ENCODE measurements at regions not wholly inside any gene's neighbourhood (a gene's known extent, or its start where the extent isn't known, plus 50 kb on each side); places are given as distances from the start of the nearest gene placed in this dataset.

- H3K4me2 ChIP-seq (ENCODE audit: insufficient read depth, low read length) = no peak overlapping the region
- no peak for DNase-seq (ENCODE audit: insufficient read length, low spot score, missing footprints)
- H3K79me2 ChIP-seq (ENCODE audit: insufficient read depth, low read length) = no peaks in the 10 kb centered on the region
- H3K4me3 ChIP-seq (ENCODE audit: insufficient read depth, low read length) = no peak overlapping the region
- H3K27me3 ChIP-seq (ENCODE audit: insufficient read depth, low read length) = no peaks in the 10 kb centered on the region
- peaks cover 8% of the 10 kb centered on the region for H3K4me1 ChIP-seq (ENCODE audit: insufficient read depth, low read length)
- H4K20me1 ChIP-seq (ENCODE audit: insufficient read depth, low read length) = no peaks in the 10 kb centered on the region
- no peak overlapping the region for H2AFZ ChIP-seq (ENCODE audit: low read length)
- no peak overlapping the region for H3K27ac ChIP-seq (ENCODE audit: low read depth, low read length)
- H3K36me3 ChIP-seq (ENCODE audit: insufficient read depth, low read length) = no peaks in the 10 kb centered on the region
- H3K9me3 ChIP-seq (ENCODE audit: low read depth, low read length) = no peaks in the 10 kb centered on the region
- TF ChIP-seq, protein P1, sequence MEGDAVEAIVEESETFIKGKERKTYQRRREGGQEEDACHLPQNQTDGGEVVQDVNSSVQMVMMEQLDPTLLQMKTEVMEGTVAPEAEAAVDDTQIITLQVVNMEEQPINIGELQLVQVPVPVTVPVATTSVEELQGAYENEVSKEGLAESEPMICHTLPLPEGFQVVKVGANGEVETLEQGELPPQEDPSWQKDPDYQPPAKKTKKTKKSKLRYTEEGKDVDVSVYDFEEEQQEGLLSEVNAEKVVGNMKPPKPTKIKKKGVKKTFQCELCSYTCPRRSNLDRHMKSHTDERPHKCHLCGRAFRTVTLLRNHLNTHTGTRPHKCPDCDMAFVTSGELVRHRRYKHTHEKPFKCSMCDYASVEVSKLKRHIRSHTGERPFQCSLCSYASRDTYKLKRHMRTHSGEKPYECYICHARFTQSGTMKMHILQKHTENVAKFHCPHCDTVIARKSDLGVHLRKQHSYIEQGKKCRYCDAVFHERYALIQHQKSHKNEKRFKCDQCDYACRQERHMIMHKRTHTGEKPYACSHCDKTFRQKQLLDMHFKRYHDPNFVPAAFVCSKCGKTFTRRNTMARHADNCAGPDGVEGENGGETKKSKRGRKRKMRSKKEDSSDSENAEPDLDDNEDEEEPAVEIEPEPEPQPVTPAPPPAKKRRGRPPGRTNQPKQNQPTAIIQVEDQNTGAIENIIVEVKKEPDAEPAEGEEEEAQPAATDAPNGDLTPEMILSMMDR (IDR thresholded peaks at IDR 0.05; ENCODE audit: extremely low read depth, low read depth, low read length) = no peak
Measured at GRCh38 chr1:78322928-78323680, 167.7 kb upstream of the PTGFR start.

DNA sequence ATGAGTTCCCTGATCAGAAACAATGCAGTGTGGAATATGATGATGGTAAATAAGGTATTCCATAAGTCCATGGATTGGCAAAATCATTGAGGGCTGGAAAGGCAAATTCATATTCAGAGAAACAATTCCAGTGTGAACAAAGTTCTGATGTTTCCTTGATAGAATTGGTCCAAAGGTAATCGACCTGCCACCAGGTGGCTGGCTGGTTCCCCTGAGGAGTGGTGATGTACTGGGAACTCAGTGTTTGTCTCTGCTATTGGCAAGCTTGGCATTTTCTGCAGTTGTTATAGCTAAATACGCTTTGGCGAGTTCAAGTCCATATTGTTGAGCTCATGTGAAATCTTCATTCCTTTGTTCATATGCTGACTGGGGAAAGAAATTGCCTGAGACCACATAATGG is 165.5 kb upstream of the PTGFR start:
- Histone ChIP-seq H4K20me1 (ENCODE audit: insufficient read depth, low read length) (no peaks in the 10 kb centered on the region), H3K4me3 (ENCODE audit: insufficient read depth, low read length) (no peak overlapping the region), H3K4me2 (ENCODE audit: insufficient read depth, low read length) (no peak overlapping the region), H3K36me3 (ENCODE audit: insufficient read depth, low read length) (no peaks in the 10 kb centered on the region), H3K9me3 (ENCODE audit: low read depth, low read length) (no peaks in the 10 kb centered on the region), H3K27ac (ENCODE audit: low read depth, low read length) (no peak overlapping the region), H3K79me2 (ENCODE audit: insufficient read depth, low read length) (no peaks in the 10 kb centered on the region), H3K27me3 (ENCODE audit: insufficient read depth, low read length) (no peaks in the 10 kb centered on the region), H3K4me1 (ENCODE audit: insufficient read depth, low read length) (no peaks in the 10 kb centered on the region), H2AFZ (ENCODE audit: low read length) (no peak overlapping the region)
- DNase-seq (ENCODE audit: insufficient read length, low spot score, missing footprints) = no peak
- TF ChIP-seq, protein P1 (IDR thresholded peaks at IDR 0.05; ENCODE audit: extremely low read depth, low read depth, low read length) = no peak

DNA sequence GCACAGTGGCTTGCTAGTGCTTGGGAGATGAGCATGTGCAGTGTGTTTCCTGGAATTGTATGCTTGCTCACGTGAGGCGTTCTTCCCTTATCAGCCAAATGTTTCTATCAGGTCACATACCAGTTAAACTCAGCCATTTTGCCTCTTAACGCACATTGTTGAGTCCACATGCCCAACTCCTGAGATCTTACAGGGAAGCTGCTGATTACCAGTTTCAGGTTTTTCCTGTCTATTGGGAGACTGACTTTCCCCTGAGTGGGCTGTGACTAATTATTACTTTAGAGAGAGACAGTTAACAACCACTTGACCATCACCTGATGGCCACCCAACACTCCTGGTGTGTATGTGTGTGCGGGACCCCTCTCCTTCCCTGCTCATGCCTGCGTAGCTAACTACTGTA is 161.3 kb upstream of the PTGFR start:
- Histone ChIP-seq H3K9me3 (ENCODE audit: low read depth, low read length) (no peaks in the 10 kb centered on the region), H4K20me1 (ENCODE audit: insufficient read depth, low read length) (no peaks in the 10 kb centered on the region), H3K27ac (ENCODE audit: low read depth, low read length) (no peak overlapping the region), H3K4me3 (ENCODE audit: insufficient read depth, low read length) (no peak overlapping the region), H3K4me2 (ENCODE audit: insufficient read depth, low read length) (no peak overlapping the region), H3K4me1 (ENCODE audit: insufficient read depth, low read length) (peaks cover 5% of the 10 kb centered on the region), H3K36me3 (ENCODE audit: insufficient read depth, low read length) (no peaks in the 10 kb centered on the region), H2AFZ (ENCODE audit: low read length) (no peak overlapping the region), H3K27me3 (ENCODE audit: insufficient read depth, low read length) (no peaks in the 10 kb centered on the region), H3K79me2 (ENCODE audit: insufficient read depth, low read length) (no peaks in the 10 kb centered on the region)
- no peak for DNase-seq (ENCODE audit: insufficient read length, low spot score, missing footprints)
- TF ChIP-seq, protein P1 (IDR thresholded peaks at IDR 0.05; ENCODE audit: extremely low read depth, low read depth, low read length) = no peak

DNA sequence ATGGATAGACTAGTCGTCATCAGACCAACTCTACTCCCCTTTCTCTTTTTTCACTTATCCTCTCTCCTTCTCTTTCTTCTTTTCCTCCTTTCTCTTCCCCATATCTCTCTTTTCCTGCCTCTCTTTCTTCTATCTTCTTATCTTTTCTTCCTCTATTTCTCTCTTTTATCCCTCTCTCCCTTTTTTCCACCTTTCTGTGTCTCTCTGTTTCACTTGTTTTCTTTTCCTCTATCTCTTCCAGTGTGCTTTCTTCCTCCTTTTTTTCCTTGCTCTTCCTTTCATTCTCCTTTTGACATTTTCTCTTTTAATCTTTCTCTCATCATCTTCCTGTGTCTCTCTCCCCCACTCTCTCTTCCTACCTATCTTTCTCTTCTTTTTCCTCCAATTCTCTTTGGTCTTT is 159.0 kb upstream of the PTGFR start:
- Histone ChIP-seq H3K4me3 (ENCODE audit: insufficient read depth, low read length) (no peak overlapping the region), H3K79me2 (ENCODE audit: insufficient read depth, low read length) (no peaks in the 10 kb centered on the region), H3K4me2 (ENCODE audit: insufficient read depth, low read length) (no peak overlapping the region), H3K9me3 (ENCODE audit: low read depth, low read length) (no peaks in the 10 kb centered on the region), H3K27ac (ENCODE audit: low read depth, low read length) (no peak overlapping the region), H2AFZ (ENCODE audit: low read length) (no peak overlapping the region), H3K27me3 (ENCODE audit: insufficient read depth, low read length) (no peaks in the 10 kb centered on the region), H3K36me3 (ENCODE audit: insufficient read depth, low read length) (no peaks in the 10 kb centered on the region), H4K20me1 (ENCODE audit: insufficient read depth, low read length) (no peaks in the 10 kb centered on the region), H3K4me1 (ENCODE audit: insufficient read depth, low read length) (peaks cover 5% of the 10 kb centered on the region)
- TF ChIP-seq, protein P1 (IDR thresholded peaks at IDR 0.05; ENCODE audit: extremely low read depth, low read depth, low read length) = no peak
- DNase-seq (ENCODE audit: insufficient read length, low spot score, missing footprints) = no peak

Measured in osteoblast (primary cell).